Osteocyte (in vitro differentiated cells): ENCODE measurements at regions not wholly inside any gene's neighbourhood (a gene's known extent, or its start where the extent isn't known, plus 50 kb on each side); places are given as distances from the start of the nearest gene placed in this dataset.

Experiments
- DNase-seq: peaks from one replicate; pipeline ENCODE4 v3.0.0; 2021; ENCODE audit warnings: mixed read lengths; ENCODE audit not compliant: unreplicated experiment; ENCODE audit errors: extremely low spot score
- H3K27ac Mint-ChIP-seq: one replicate; pipeline ENCODE4 v1.8.0; 2021; ENCODE audit warnings: mild to moderate bottlenecking, mixed read lengths; ENCODE audit not compliant: unreplicated experiment
- H3K27me3 Mint-ChIP-seq: one replicate; pipeline ENCODE4 v1.8.0; 2021; ENCODE audit warnings: mixed read lengths; ENCODE audit not compliant: unreplicated experiment
- H3K36me3 Mint-ChIP-seq: one replicate; pipeline ENCODE4 v1.8.0; 2021; ENCODE audit warnings: mixed read lengths; ENCODE audit not compliant: unreplicated experiment
- H3K4me1 Mint-ChIP-seq: one replicate; pipeline ENCODE4 v1.8.0; 2021; ENCODE audit warnings: mixed read lengths; ENCODE audit not compliant: unreplicated experiment
- H3K4me3 Mint-ChIP-seq: one replicate; pipeline ENCODE4 v1.8.0; 2021; ENCODE audit warnings: mild to moderate bottlenecking, moderate library complexity, mixed read lengths; ENCODE audit not compliant: unreplicated experiment
- H3K9me3 Mint-ChIP-seq: one replicate; pipeline ENCODE4 v1.8.0; 2021; ENCODE audit warnings: mixed read lengths; ENCODE audit not compliant: unreplicated experiment
- CTCF ChIP-seq: fragments of 200-600 bp; sonication (generic); IDR thresholded peaks from 2 replicates; pipeline ENCODE4 v1.5.0; 2021; ENCODE audit warnings: antibody characterized with exemption, mild to moderate bottlenecking, moderate library complexity

- Mint-ChIP-seq H3K4me3 (no peak overlapping the region), H3K36me3 (no peaks in the 10 kb centered on the region), H3K4me1 (no peaks in the 10 kb centered on the region), H3K27me3 (no peaks in the 10 kb centered on the region), H3K9me3 (peaks cover 15% of the 10 kb centered on the region), H3K27ac (no peak overlapping the region)
- DNase-seq = no peak
- TF ChIP-seq CTCF = no peak
Observed at GRCh38 chr5:165127941-165128340, 1622.5 kb downstream of the MAT2B start.

GRCh38 chr5:165130656-165131055 is 1625.2 kb downstream of the MAT2B start:
- no peak for TF ChIP-seq CTCF
- Mint-ChIP-seq H3K27ac (no peak overlapping the region), H3K4me1 (no peaks in the 10 kb centered on the region), H3K4me3 (no peak overlapping the region), H3K36me3 (no peaks in the 10 kb centered on the region), H3K27me3 (no peaks in the 10 kb centered on the region), H3K9me3 (peaks cover 15% of the 10 kb centered on the region)
- no peak for DNase-seq

- TF ChIP-seq CTCF = no peak
- no peak overlapping the region for H3K27ac Mint-ChIP-seq
- no peaks in the 10 kb centered on the region for H3K4me1 Mint-ChIP-seq
- H3K4me3 Mint-ChIP-seq = no peak overlapping the region
- H3K36me3 Mint-ChIP-seq = no peaks in the 10 kb centered on the region
- DNase-seq = no peak
- H3K27me3 Mint-ChIP-seq = no peaks in the 10 kb centered on the region
- H3K9me3 Mint-ChIP-seq = peaks cover 8% of the 10 kb centered on the region
Observed at GRCh38 chr5:165134155-165134554, 1628.7 kb downstream of the MAT2B start.

- no peak for DNase-seq
- no peak overlapping the region for H3K27ac Mint-ChIP-seq
Observed at GRCh38 chr5:165135565-165135964, 1630.1 kb downstream of the MAT2B start.

GRCh38 chr5:165137701-165138100 is 1632.3 kb downstream of the MAT2B start:
- Mint-ChIP-seq H3K4me1 (no peaks in the 10 kb centered on the region), H3K9me3 (peaks cover 8% of the 10 kb centered on the region), H3K27ac (no peak overlapping the region), H3K4me3 (no peak overlapping the region), H3K36me3 (no peaks in the 10 kb centered on the region), H3K27me3 (no peaks in the 10 kb centered on the region)
- no peak for TF ChIP-seq CTCF
- no peak for DNase-seq

More at GRCh38 chr5:165135565-165135964, 1630.1 kb downstream of the MAT2B start:
- no peak for TF ChIP-seq CTCF
- no peaks in the 10 kb centered on the region for H3K36me3 Mint-ChIP-seq
- H3K9me3 Mint-ChIP-seq = peaks cover 8% of the 10 kb centered on the region
- H3K4me3 Mint-ChIP-seq = no peak overlapping the region
- H3K4me1 Mint-ChIP-seq = no peaks in the 10 kb centered on the region
- H3K27me3 Mint-ChIP-seq = no peaks in the 10 kb centered on the region
